NB4 (cell line): ENCODE measurements at regions not wholly inside any gene's neighbourhood (a gene's known extent, or its start where the extent isn't known, plus 50 kb on each side); places are given as distances from the start of the nearest gene placed in this dataset.

Experiments
- DNase-seq: peaks from one replicate; pipeline ENCODE4 v3.0.0; 2010; ENCODE audit warnings: low read depth
- H3K4me3 ChIP-seq: one replicate; pipeline ENCODE4 v1.5.1; 2011; ENCODE audit warnings: mild to moderate bottlenecking, low read depth, low read length, moderate library complexity
- CTCF ChIP-seq: IDR thresholded peaks from one replicate; pipeline ENCODE4 v1.5.1; 2012; ENCODE audit warnings: low read depth, low read length
- MAX ChIP-seq: IDR thresholded peaks from 2 replicates; pipeline ENCODE4 v1.6.1; 2011; ENCODE audit warnings: low read depth, low read length
- MYC ChIP-seq: IDR thresholded peaks from 2 replicates; pipeline ENCODE4 v1.6.1; 2011; ENCODE audit warnings: low read depth, low read length
- POLR2A ChIP-seq: IDR thresholded peaks from 2 replicates; pipeline ENCODE4 v1.6.1; 2011; ENCODE audit warnings: mild to moderate bottlenecking; ENCODE audit not compliant: insufficient read length; ENCODE audit errors: extremely low read depth

DNA sequence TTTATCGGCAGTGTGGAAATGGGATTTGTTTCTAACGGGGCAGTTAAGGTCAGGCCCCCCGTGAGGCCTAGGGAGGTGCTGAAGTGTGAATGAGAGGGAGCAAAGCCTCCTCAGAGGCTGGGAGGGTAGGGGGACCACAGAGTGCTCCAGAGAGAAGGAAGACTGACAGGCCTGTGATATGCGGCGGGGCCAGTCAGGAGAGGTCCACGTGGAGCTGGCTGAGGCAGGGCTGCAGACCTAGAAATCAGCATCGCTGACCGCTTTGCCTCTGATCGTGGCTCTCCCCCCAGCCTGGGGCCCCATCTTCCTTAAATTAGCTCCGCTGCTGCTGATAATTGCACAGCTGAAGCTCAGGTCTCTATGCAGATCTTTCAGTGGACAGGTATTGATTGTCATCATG is 240.8 kb upstream of the PWP1 start:
- H3K4me3 ChIP-seq = no peak overlapping the region
- no peak for TF ChIP-seq CTCF
- no peak for TF ChIP-seq MYC
- TF ChIP-seq MAX = no peak
- TF ChIP-seq POLR2A = no peak
- DNase-seq = no peak

GRCh38 chr12:107446476-107446875 is 239.1 kb upstream of the PWP1 start:
- H3K4me3 ChIP-seq = no peak overlapping the region
- DNase-seq = no peak
- TF ChIP-seq MYC (no peak), POLR2A (no peak), MAX (no peak), CTCF (no peak)

DNA sequence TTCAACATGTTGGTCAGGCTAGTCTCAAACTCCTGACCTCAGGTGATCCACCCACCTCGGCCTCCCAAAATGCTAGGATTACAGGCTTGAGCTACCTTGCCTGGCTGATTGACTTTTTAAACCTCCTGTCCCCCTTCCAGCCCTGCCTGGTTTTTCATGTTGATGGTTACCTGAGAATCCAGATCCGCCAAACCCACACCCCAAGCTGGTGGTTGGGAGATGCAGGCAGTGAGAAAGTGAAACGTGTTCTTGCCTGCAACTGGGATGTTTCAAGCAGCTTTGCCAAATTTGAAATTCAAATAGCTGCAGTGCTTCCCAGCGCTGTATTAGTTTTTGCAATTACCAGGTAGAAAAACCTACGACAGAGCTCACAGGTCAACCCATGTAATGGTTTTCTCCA is 238.3 kb upstream of the PWP1 start:
- no peak for DNase-seq
- no peak overlapping the region for H3K4me3 ChIP-seq
- TF ChIP-seq CTCF (no peak), POLR2A (no peak), MYC (no peak), MAX (no peak)

DNA sequence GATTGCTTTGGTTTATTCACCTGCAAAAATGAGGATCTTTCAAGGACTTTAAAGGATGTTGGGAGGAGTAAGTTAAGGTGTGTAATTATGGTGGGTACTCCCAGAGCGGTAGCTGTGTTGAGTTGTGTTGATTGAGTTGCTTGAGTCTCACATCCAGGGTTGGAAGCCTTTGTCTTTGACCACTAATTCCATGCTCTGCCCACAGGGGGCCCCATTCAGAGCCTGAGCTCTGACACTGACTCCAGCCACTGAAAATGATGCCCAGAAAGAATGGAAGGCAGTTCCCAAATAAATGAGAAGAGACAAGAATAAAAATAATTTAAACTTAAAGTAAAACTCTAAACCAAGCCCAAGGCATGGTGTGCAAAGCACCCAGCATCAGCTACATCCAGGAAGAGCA is 237.4 kb upstream of the PWP1 start:
- TF ChIP-seq MAX (no peak), CTCF (peak; percentile 67)
- DNase-seq = peak; percentile 27
- no peak overlapping the region for H3K4me3 ChIP-seq

GRCh38 chr12:107449891-107450290 is 235.7 kb upstream of the PWP1 start:
- DNase-seq = no peak
- TF ChIP-seq MAX (no peak), MYC (no peak), POLR2A (no peak), CTCF (no peak)
- no peak overlapping the region for H3K4me3 ChIP-seq

DNA sequence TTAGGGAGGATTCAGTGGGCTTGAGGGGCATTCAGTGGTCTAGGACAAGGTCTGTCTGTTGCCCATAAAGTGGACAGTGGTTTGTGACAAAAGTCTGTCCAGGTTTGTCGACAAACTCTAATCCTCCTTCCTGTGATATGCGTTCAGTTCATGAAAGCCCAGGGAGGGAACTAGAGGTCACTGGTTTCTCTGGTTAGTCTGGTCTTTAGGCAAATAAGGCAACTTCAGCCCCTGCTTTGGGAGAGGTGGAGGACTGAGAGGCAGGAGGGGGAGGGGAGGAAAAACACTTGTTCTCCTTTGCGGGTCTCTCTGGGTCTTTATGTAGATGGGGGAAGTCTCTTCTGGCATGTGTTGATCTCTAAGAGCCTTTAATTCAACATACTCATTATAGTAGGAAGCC is 235.1 kb upstream of the PWP1 start:
- no peak for DNase-seq
- no peak overlapping the region for H3K4me3 ChIP-seq
- TF ChIP-seq CTCF = no peak
- no peak for TF ChIP-seq MAX
- no peak for TF ChIP-seq POLR2A
- TF ChIP-seq MYC = no peak
